Kidney (tissue), 13 donors: ENCODE measurements at regions not wholly inside any gene's neighbourhood (a gene's known extent, or its start where the extent isn't known, plus 50 kb on each side); places are given as distances from the start of the nearest gene placed in this dataset.

Experiments used
- DNase-seq, 5 donors: peaks; one replicate each; pipeline ENCODE4 v3.0.0-alpha.2; 2013 to 2020
- FAIRE-seq: peaks from 2 replicates; lab custom pipeline; 2012; peaks lifted over from hg19 to GRCh38; lab: Jason Lieb, UNC
- H3K27ac ChIP-seq, 2 donors: one replicate each; pipeline ENCODE4 v1.7.0; 2013; ENCODE audit warnings: low read depth in 2 of 2, low read length in 2 of 2, inconsistent platforms in 1 of 2
- H3K27me3 ChIP-seq: one replicate; pipeline ENCODE4 v1.7.1; 2013; ENCODE audit warnings: low read length, inconsistent platforms; ENCODE audit not compliant: control insufficient read depth, insufficient read depth
- H3K36me3 ChIP-seq, 3 donors: one replicate each; pipeline versions ENCODE4 v1.7.0 to v1.7.1; 2013; ENCODE audit warnings: low read length in 3 of 3, control low read depth in 1 of 3, inconsistent platforms in 1 of 3; ENCODE audit not compliant: insufficient read depth in 3 of 3, control insufficient read depth in 2 of 3
- H3K4me1 ChIP-seq, 3 donors: one replicate each; pipeline versions ENCODE4 v1.7.0 to v1.7.1; 2013; ENCODE audit warnings: low read length in 3 of 3, inconsistent platforms in 1 of 3, low read depth in 1 of 3; ENCODE audit not compliant: control insufficient read depth in 2 of 3, insufficient read depth in 2 of 3
- H3K4me3 ChIP-seq, 3 donors: one replicate each; pipeline versions ENCODE4 v1.7.0 to v1.8.1; 2013; ENCODE audit warnings: low read length in 3 of 3, control low read depth in 1 of 3, inconsistent platforms in 1 of 3
- H3K9ac ChIP-seq, 3 donors: one replicate each; pipeline versions ENCODE4 v1.7.0 to v1.7.1; 2013; ENCODE audit warnings: low read length in 3 of 3, control low read depth in 1 of 3, inconsistent platforms in 1 of 3
- H3K9me3 ChIP-seq, 3 donors: one replicate each; pipeline versions ENCODE4 v1.7.0 to v1.7.1; 2013; ENCODE audit warnings: low read length in 3 of 3, control low read depth in 1 of 3, inconsistent platforms in 1 of 3; ENCODE audit not compliant: control insufficient read depth in 2 of 3, insufficient read depth in 1 of 3
- CTCF ChIP-seq: IDR thresholded peaks from 3 replicates; pipeline ENCODE4 v1.5.1; 2012; ENCODE audit warnings: mild to moderate bottlenecking, moderate library complexity, borderline replicate concordance; ENCODE audit not compliant: insufficient read depth; ENCODE audit errors: extremely low read depth
- intact Hi-C: fragments of 100-400 bp; cut with DNase I; formaldehyde crosslinking; loops from one replicate; pipeline ENCODE4 v1.11.1; 2022
- donor health status: control.
- donor health status: control.
- donor health status: control.
- donor health status: control.
- donor health status: control.
- donor health status: DM: yes; HTN: yes; CAD: no.
- donor health status: Normal renal cell carcinoma (clear cell type).

GRCh38 chr7:12080006-12080405 is 131.1 kb upstream of the TMEM106B start:
- Histone ChIP-seq H3K9ac (no peak overlapping the region), H3K4me1 (no peaks in the 10 kb centered on the region), H3K4me3 (peak overlapping the region in 1 of 3 donors; percentile 9), H3K27me3 (no peaks in the 10 kb centered on the region), H3K36me3 (no peaks in the 10 kb centered on the region), H3K9me3 (peaks cover 0 to 6% (median 0%) of the 10 kb centered on the region in 3 donors), H3K27ac (peak overlapping the region in 1 of 2 donors; percentile 7)
- no peak for TF ChIP-seq CTCF
- intact Hi-C loops: no loop called here
- no peak for DNase-seq
- no peak for FAIRE-seq

- no peak for FAIRE-seq
- DNase-seq: no peak
Measured at GRCh38 chr7:12085516-12085915, 125.6 kb upstream of the TMEM106B start.

GRCh38 chr7:12089951-12090756 is 120.9 kb upstream of the TMEM106B start:
- no peak for FAIRE-seq
- DNase-seq: peak in 1 of 5 donors; percentile 45
- H3K27me3 ChIP-seq: no peaks in the 10 kb centered on the region
- intact Hi-C loops: no loop called here
- no peak overlapping the region for H3K9ac ChIP-seq
- no peak overlapping the region for H3K4me3 ChIP-seq
- TF ChIP-seq CTCF: no peak
- peaks cover 0 to 4% (median 0%) of the 10 kb centered on the region in 3 donors for H3K4me1 ChIP-seq
- no peak overlapping the region for H3K27ac ChIP-seq
- H3K9me3 ChIP-seq: peaks cover 0 to 1% (median 0%) of the 10 kb centered on the region in 3 donors
- no peaks in the 10 kb centered on the region for H3K36me3 ChIP-seq

More at GRCh38 chr7:12085516-12085915, 125.6 kb upstream of the TMEM106B start:
- Histone ChIP-seq H3K4me1 (peaks cover 0 to 4% (median 0%) of the 10 kb centered on the region in 3 donors), H3K27me3 (no peaks in the 10 kb centered on the region), H3K4me3 (no peak overlapping the region), H3K27ac (no peak overlapping the region), H3K9me3 (peaks cover 0 to 1% (median 0%) of the 10 kb centered on the region in 3 donors), H3K36me3 (no peaks in the 10 kb centered on the region), H3K9ac (no peak overlapping the region)
- intact Hi-C loops: no loop called here
- TF ChIP-seq CTCF: no peak
